ENCODE measurements at regions not wholly inside any gene's neighbourhood (a gene's known extent, or its start where the extent isn't known, plus 50 kb on each side); places are given as distances from the start of the nearest gene placed in this dataset.

DNA sequence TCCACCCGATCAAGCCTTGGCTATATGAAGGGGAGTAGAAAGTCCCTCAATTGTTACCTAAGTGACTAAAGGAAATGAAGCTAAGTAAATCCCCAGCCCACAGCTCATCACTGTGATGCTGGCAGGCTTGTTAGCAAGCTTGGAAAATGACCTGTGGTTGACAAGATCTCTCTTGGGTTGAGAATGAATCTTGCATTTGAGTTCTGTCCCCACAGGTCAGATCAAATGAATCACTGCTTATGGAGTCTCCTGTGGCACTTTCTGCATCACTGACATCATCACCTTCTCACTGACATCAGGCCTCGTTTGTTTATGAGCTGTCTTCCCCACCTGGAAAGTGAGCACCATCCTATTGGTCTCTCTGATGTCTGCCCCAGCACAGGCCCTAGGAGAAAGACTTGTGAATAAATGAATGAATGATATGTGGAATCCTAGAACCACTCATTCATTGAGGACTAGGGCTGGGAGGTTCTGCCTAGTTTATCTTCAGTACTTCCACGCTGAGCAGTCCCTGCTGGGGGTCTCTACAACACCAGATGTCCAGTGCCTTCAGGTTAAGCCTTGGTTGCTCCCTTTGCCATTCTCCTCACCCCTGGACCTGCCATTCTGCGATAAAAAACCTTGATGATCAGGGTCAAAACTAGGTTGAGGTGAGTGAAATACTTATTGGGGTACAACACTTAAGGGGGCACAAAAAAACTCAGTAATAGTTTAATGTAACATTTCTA is 318.4 kb upstream of the MOCS1 start:
- TF ChIP-seq, protein P1, sequence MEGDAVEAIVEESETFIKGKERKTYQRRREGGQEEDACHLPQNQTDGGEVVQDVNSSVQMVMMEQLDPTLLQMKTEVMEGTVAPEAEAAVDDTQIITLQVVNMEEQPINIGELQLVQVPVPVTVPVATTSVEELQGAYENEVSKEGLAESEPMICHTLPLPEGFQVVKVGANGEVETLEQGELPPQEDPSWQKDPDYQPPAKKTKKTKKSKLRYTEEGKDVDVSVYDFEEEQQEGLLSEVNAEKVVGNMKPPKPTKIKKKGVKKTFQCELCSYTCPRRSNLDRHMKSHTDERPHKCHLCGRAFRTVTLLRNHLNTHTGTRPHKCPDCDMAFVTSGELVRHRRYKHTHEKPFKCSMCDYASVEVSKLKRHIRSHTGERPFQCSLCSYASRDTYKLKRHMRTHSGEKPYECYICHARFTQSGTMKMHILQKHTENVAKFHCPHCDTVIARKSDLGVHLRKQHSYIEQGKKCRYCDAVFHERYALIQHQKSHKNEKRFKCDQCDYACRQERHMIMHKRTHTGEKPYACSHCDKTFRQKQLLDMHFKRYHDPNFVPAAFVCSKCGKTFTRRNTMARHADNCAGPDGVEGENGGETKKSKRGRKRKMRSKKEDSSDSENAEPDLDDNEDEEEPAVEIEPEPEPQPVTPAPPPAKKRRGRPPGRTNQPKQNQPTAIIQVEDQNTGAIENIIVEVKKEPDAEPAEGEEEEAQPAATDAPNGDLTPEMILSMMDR (IDR thresholded peaks at IDR 0.05) = no peak
- TF ChIP-seq EP300 (IDR thresholded peaks at IDR 0.05) = no peak

Measured in gastroesophageal sphincter (tissue), 3 donors.